ENCODE measurements at regions not wholly inside any gene's neighbourhood (a gene's known extent, or its start where the extent isn't known, plus 50 kb on each side); places are given as distances from the start of the nearest gene placed in this dataset.

- Histone ChIP-seq H3K27me3 (ENCODE audit: control insufficient read depth, insufficient read depth, low read length) (no peaks in the 10 kb centered on the region), H3K4me1 (ENCODE audit: control insufficient read depth in 2 of 3, insufficient read depth in 2 of 3, low read depth in 1 of 3, low read length in 3 of 3) (no peaks in the 10 kb centered on the region), H3K4me3 (ENCODE audit: low read length in 3 of 3) (no peak overlapping the region), H3K27ac (ENCODE audit: low read depth in 2 of 2, low read length in 2 of 2) (no peak overlapping the region), H3K9me3 (ENCODE audit: control insufficient read depth in 2 of 3, insufficient read depth in 1 of 3, low read length in 3 of 3) (no peaks in the 10 kb centered on the region), H3K9ac (ENCODE audit: low read length in 3 of 3) (no peak overlapping the region), H3K36me3 (ENCODE audit: control insufficient read depth in 2 of 3, insufficient read depth in 3 of 3, low read length in 3 of 3) (no peaks in the 10 kb centered on the region)
- no peak for TF ChIP-seq CTCF (IDR thresholded peaks at IDR 0.05; ENCODE audit: borderline replicate concordance, extremely low read depth, insufficient read depth)
- FAIRE-seq (no peak), DNase-seq (no peak)
- intact Hi-C loops (cut with DNase I), result no loop called here
Observed at GRCh38 chr1:209412566-209412965, 170.9 kb upstream of the CAMK1G start.

- Histone ChIP-seq H3K4me3 (ENCODE audit: low read length in 3 of 3) (no peak overlapping the region), H3K9me3 (ENCODE audit: control insufficient read depth in 2 of 3, insufficient read depth in 1 of 3, low read length in 3 of 3) (no peaks in the 10 kb centered on the region), H3K27me3 (ENCODE audit: control insufficient read depth, insufficient read depth, low read length) (no peaks in the 10 kb centered on the region), H3K36me3 (ENCODE audit: control insufficient read depth in 2 of 3, insufficient read depth in 3 of 3, low read length in 3 of 3) (no peaks in the 10 kb centered on the region), H3K9ac (ENCODE audit: low read length in 3 of 3) (no peak overlapping the region), H3K27ac (ENCODE audit: low read depth in 2 of 2, low read length in 2 of 2) (no peak overlapping the region), H3K4me1 (ENCODE audit: control insufficient read depth in 2 of 3, insufficient read depth in 2 of 3, low read depth in 1 of 3, low read length in 3 of 3) (no peaks in the 10 kb centered on the region)
- intact Hi-C loops (cut with DNase I), result no loop called here
- DNase-seq (no peak), FAIRE-seq (no peak)
- no peak for TF ChIP-seq CTCF (IDR thresholded peaks at IDR 0.05; ENCODE audit: borderline replicate concordance, extremely low read depth, insufficient read depth)
Observed at GRCh38 chr1:209413062-209413461, 170.5 kb upstream of the CAMK1G start.

GRCh38 chr1:209414803-209415329, 168.6 kb upstream of the CAMK1G start:
- no peak for TF ChIP-seq CTCF (IDR thresholded peaks at IDR 0.05; ENCODE audit: borderline replicate concordance, extremely low read depth, insufficient read depth)
- Histone ChIP-seq H3K27me3 (ENCODE audit: control insufficient read depth, insufficient read depth, low read length) (no peaks in the 10 kb centered on the region), H3K9me3 (ENCODE audit: control insufficient read depth in 2 of 3, insufficient read depth in 1 of 3, low read length in 3 of 3) (no peaks in the 10 kb centered on the region), H3K36me3 (ENCODE audit: control insufficient read depth in 2 of 3, insufficient read depth in 3 of 3, low read length in 3 of 3) (no peaks in the 10 kb centered on the region), H3K9ac (ENCODE audit: low read length in 3 of 3) (no peak overlapping the region), H3K4me3 (ENCODE audit: low read length in 3 of 3) (no peak overlapping the region), H3K4me1 (ENCODE audit: control insufficient read depth in 2 of 3, insufficient read depth in 2 of 3, low read depth in 1 of 3, low read length in 3 of 3) (no peaks in the 10 kb centered on the region), H3K27ac (ENCODE audit: low read depth in 2 of 2, low read length in 2 of 2) (no peak overlapping the region)
- FAIRE-seq (no peak), DNase-seq (no peak)
- intact Hi-C loops (cut with DNase I), result no loop called here

- no peak overlapping the region for H3K4me3 ChIP-seq (ENCODE audit: low read length in 3 of 3)
- no peak for FAIRE-seq
- DNase-seq, result peak in 4 of 5 donors; percentile 24 to 79 (median 44)
- intact Hi-C loops (cut with DNase I), result no loop called here
- H3K36me3 ChIP-seq (ENCODE audit: control insufficient read depth in 2 of 3, insufficient read depth in 3 of 3, low read length in 3 of 3), result no peaks in the 10 kb centered on the region
- TF ChIP-seq CTCF (IDR thresholded peaks at IDR 0.05; ENCODE audit: borderline replicate concordance, extremely low read depth, insufficient read depth), result no peak
- H3K4me1 ChIP-seq (ENCODE audit: control insufficient read depth in 2 of 3, insufficient read depth in 2 of 3, low read depth in 1 of 3, low read length in 3 of 3), result no peaks in the 10 kb centered on the region
- no peaks in the 10 kb centered on the region for H3K9me3 ChIP-seq (ENCODE audit: control insufficient read depth in 2 of 3, insufficient read depth in 1 of 3, low read length in 3 of 3)
- H3K27ac ChIP-seq (ENCODE audit: low read depth in 2 of 2, low read length in 2 of 2), result no peak overlapping the region
- no peak overlapping the region for H3K9ac ChIP-seq (ENCODE audit: low read length in 3 of 3)
- no peaks in the 10 kb centered on the region for H3K27me3 ChIP-seq (ENCODE audit: control insufficient read depth, insufficient read depth, low read length)
Observed at GRCh38 chr1:209416039-209416438, 167.5 kb upstream of the CAMK1G start.
